Testis (tissue), 2 donors: ENCODE measurements at regions not wholly inside any gene's neighbourhood (a gene's known extent, or its start where the extent isn't known, plus 50 kb on each side); places are given as distances from the start of the nearest gene placed in this dataset.

ENCODE experiments used
- CTCF ChIP-seq, 3 experiments: fragments of 450-650 bp in 2 of 3; fragments of 200-600 bp in 1 of 3; sonication (generic) in 1 of 3; IDR thresholded peaks; one replicate each; pipeline ENCODE4 v1.5.1; 2016 to 2019; ENCODE audit warnings: antibody characterized with exemption in 3 of 3, mild to moderate bottlenecking in 2 of 3, moderate library complexity in 1 of 3
- POLR2A ChIP-seq: fragments of 450-650 bp; IDR thresholded peaks from one replicate; pipeline ENCODE4 v1.6.1; 2017; ENCODE audit warnings: antibody characterized with exemption, mild to moderate bottlenecking, moderate library complexity

- TF ChIP-seq POLR2A (no peak), CTCF (IDR thresholded peaks at IDR 0.05) (no peak)
Measured at GRCh38 chr1:29597861-29598260, 361.5 kb downstream of the PTPRU start.
